ENCODE measurements at regions not wholly inside any gene's neighbourhood (a gene's known extent, or its start where the extent isn't known, plus 50 kb on each side); places are given as distances from the start of the nearest gene placed in this dataset.

- TF ChIP-seq CTCF (IDR thresholded peaks at IDR 0.05) (no peak), POLR2A (IDR thresholded peaks at IDR 0.05) (no peak)
Observed at GRCh38 chr2:183782436-183782835, 658.2 kb downstream of the NUP35 start.
